OCI-LY1 (cell line): ENCODE measurements at regions not wholly inside any gene's neighbourhood (a gene's known extent, or its start where the extent isn't known, plus 50 kb on each side); places are given as distances from the start of the nearest gene placed in this dataset.

Experiments used
- H2AFZ ChIP-seq: fragments of 200-600 bp; sonication (generic), shearing (Covaris generic); 2 replicates; pipeline ENCODE4 v1.6.0; 2014; ENCODE audit warnings: antibody characterized with exemption, mild to moderate bottlenecking, low read length
- H3F3A ChIP-seq: fragments of 200-600 bp; sonication (generic), shearing (Covaris generic); 2 replicates; pipeline ENCODE4 v1.6.0; 2014; ENCODE audit warnings: mild to moderate bottlenecking, antibody characterized with exemption, low read length, moderate library complexity; ENCODE audit not compliant: insufficient read depth
- H3K27ac ChIP-seq: fragments of 200-600 bp; sonication (generic); 2 replicates; pipeline ENCODE4 v1.5.1; 2014; ENCODE audit warnings: low read length, mixed run types, mild to moderate bottlenecking, low read depth; ENCODE audit not compliant: poor library complexity, severe bottlenecking
- H3K27me3 ChIP-seq: fragments of 200-600 bp; sonication (generic); 2 replicates; pipeline ENCODE4 v1.6.0; 2014; ENCODE audit warnings: antibody characterized with exemption, mild to moderate bottlenecking, low read length, moderate library complexity; ENCODE audit not compliant: insufficient read depth
- H3K36me3 ChIP-seq: fragments of 200-600 bp; sonication (generic); 2 replicates; pipeline ENCODE4 v1.6.1; 2014; ENCODE audit warnings: mild to moderate bottlenecking, antibody characterized with exemption, low read length, moderate library complexity, mixed read lengths; ENCODE audit not compliant: insufficient read depth
- H3K4me1 ChIP-seq: fragments of 200-600 bp; sonication (generic); 2 replicates; pipeline ENCODE4 v1.5.1; 2014; ENCODE audit warnings: mild to moderate bottlenecking, low read length, moderate library complexity; ENCODE audit not compliant: insufficient read depth, severe bottlenecking
- H3K4me2 ChIP-seq: fragments of 200-600 bp; sonication (generic), shearing (Covaris generic); 2 replicates; pipeline ENCODE4 v1.6.1; 2014; ENCODE audit warnings: low read length
- H3K4me3 ChIP-seq: fragments of 200-600 bp; sonication (generic); 2 replicates; pipeline ENCODE4 v1.5.1; 2014; ENCODE audit warnings: low read length, low read depth, mild to moderate bottlenecking, mixed read lengths; ENCODE audit not compliant: poor library complexity, severe bottlenecking
- H3K79me2 ChIP-seq: fragments of 200-600 bp; shearing (Covaris generic); 2 replicates; pipeline ENCODE4 v1.6.1; 2016; ENCODE audit warnings: mixed run types, low read length, mixed read lengths; ENCODE audit not compliant: insufficient read depth
- H3K9ac ChIP-seq: fragments of 200-600 bp; sonication (generic), shearing (Covaris generic); 2 replicates; pipeline ENCODE4 v1.6.1; 2014; ENCODE audit warnings: mild to moderate bottlenecking, low read length, mixed read lengths
- H3K9me2 ChIP-seq: fragments of 200-600 bp; sonication (generic), shearing (Covaris generic); 2 replicates; pipeline ENCODE4 v1.6.1; 2014; ENCODE audit warnings: low read depth, mild to moderate bottlenecking, low read length, mixed read lengths
- H3K9me3 ChIP-seq: fragments of 200-600 bp; shearing (Covaris generic); 2 replicates; pipeline ENCODE4 v1.6.1; 2014; ENCODE audit warnings: low read length, mixed read lengths
- H4K20me1 ChIP-seq: fragments of 200-600 bp; sonication (generic), shearing (Covaris generic); 2 replicates; pipeline ENCODE4 v1.6.0; 2016; ENCODE audit warnings: mild to moderate bottlenecking, low read length; ENCODE audit not compliant: insufficient read depth
- CTCF ChIP-seq: fragments of 200-600 bp; sonication (generic), shearing (Covaris generic); IDR thresholded peaks from 2 replicates; pipeline ENCODE4 v1.5.1; 2017; ENCODE audit warnings: mild to moderate bottlenecking, antibody characterized with exemption, low read length, moderate library complexity, mixed read lengths
- EZH2 ChIP-seq: fragments of 200-600 bp; sonication (generic), shearing (Covaris generic); IDR thresholded peaks from 2 replicates; pipeline ENCODE4 v1.8.0; 2017; ENCODE audit warnings: borderline replicate concordance, mixed run types, mild to moderate bottlenecking, antibody characterized with exemption, low read length, moderate library complexity, mixed read lengths

GRCh38 chr7:121479466-121479865, 83.4 kb upstream of the FAM3C start:
- H4K20me1 ChIP-seq: no peaks in the 10 kb centered on the region
- no peaks in the 10 kb centered on the region for H3K27me3 ChIP-seq
- no peak overlapping the region for H3K4me2 ChIP-seq
- H3K27ac ChIP-seq: no peak overlapping the region
- H3K4me1 ChIP-seq: no peaks in the 10 kb centered on the region
- TF ChIP-seq CTCF: no peak
- TF ChIP-seq EZH2: no peak
- H3K9ac ChIP-seq: no peak overlapping the region
- H3K9me3 ChIP-seq: no peaks in the 10 kb centered on the region
- no peaks in the 10 kb centered on the region for H3K36me3 ChIP-seq
- H3K79me2 ChIP-seq: no peaks in the 10 kb centered on the region
- no peaks in the 10 kb centered on the region for H3K9me2 ChIP-seq
- H3K4me3 ChIP-seq: no peak overlapping the region
- H3F3A ChIP-seq: no peaks in the 10 kb centered on the region
- H2AFZ ChIP-seq: no peak overlapping the region

GRCh38 chr7:121475806-121476205, 79.7 kb upstream of the FAM3C start:
- Histone ChIP-seq H3K27ac (no peak overlapping the region), H3K9me2 (no peaks in the 10 kb centered on the region), H3K9ac (no peak overlapping the region), H4K20me1 (no peaks in the 10 kb centered on the region), H3K4me3 (no peak overlapping the region), H3K4me2 (no peak overlapping the region), H3K9me3 (no peaks in the 10 kb centered on the region), H3K79me2 (no peaks in the 10 kb centered on the region), H3K4me1 (no peaks in the 10 kb centered on the region), H3F3A (no peaks in the 10 kb centered on the region), H2AFZ (no peak overlapping the region), H3K36me3 (no peaks in the 10 kb centered on the region), H3K27me3 (no peaks in the 10 kb centered on the region)
- TF ChIP-seq EZH2 (no peak), CTCF (no peak)

GRCh38 chr7:121474301-121474673, 78.2 kb upstream of the FAM3C start:
- Histone ChIP-seq H3F3A (no peaks in the 10 kb centered on the region), H3K9me2 (no peaks in the 10 kb centered on the region), H3K27ac (no peak overlapping the region), H3K79me2 (no peaks in the 10 kb centered on the region), H3K36me3 (no peaks in the 10 kb centered on the region), H4K20me1 (no peaks in the 10 kb centered on the region), H2AFZ (no peak overlapping the region), H3K4me2 (no peak overlapping the region), H3K27me3 (no peaks in the 10 kb centered on the region), H3K9me3 (no peaks in the 10 kb centered on the region), H3K9ac (no peak overlapping the region), H3K4me3 (no peak overlapping the region), H3K4me1 (no peaks in the 10 kb centered on the region)
- TF ChIP-seq EZH2: no peak
- TF ChIP-seq CTCF: no peak
